ENCODE measurements at regions not wholly inside any gene's neighbourhood (a gene's known extent, or its start where the extent isn't known, plus 50 kb on each side); places are given as distances from the start of the nearest gene placed in this dataset.

DNA sequence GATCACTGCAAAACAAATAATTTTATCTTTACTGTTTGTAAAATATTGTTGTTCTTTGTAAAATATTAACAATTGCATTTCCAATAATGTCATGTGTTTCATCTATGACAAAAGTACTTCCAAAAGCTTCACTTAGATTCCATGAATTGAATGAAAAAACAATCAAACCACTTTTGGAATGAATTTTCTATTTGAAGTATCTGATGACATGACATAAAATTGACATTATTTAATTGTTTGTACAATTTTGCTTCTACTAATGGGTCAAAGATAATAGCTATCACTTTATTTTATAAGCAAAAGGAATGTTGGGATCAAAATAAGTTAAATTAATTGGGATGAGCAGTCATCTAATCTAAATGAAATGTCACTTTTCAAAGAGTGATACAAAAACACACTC lies 684.3 kb downstream of the NR2F1-AS1 start:
- TF ChIP-seq, protein P1, sequence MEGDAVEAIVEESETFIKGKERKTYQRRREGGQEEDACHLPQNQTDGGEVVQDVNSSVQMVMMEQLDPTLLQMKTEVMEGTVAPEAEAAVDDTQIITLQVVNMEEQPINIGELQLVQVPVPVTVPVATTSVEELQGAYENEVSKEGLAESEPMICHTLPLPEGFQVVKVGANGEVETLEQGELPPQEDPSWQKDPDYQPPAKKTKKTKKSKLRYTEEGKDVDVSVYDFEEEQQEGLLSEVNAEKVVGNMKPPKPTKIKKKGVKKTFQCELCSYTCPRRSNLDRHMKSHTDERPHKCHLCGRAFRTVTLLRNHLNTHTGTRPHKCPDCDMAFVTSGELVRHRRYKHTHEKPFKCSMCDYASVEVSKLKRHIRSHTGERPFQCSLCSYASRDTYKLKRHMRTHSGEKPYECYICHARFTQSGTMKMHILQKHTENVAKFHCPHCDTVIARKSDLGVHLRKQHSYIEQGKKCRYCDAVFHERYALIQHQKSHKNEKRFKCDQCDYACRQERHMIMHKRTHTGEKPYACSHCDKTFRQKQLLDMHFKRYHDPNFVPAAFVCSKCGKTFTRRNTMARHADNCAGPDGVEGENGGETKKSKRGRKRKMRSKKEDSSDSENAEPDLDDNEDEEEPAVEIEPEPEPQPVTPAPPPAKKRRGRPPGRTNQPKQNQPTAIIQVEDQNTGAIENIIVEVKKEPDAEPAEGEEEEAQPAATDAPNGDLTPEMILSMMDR (IDR thresholded peaks at IDR 0.05; ENCODE audit: low read depth, low read length), result no peak
- DNase-seq (ENCODE audit: extremely low read depth, low read depth), result no peak

DNA sequence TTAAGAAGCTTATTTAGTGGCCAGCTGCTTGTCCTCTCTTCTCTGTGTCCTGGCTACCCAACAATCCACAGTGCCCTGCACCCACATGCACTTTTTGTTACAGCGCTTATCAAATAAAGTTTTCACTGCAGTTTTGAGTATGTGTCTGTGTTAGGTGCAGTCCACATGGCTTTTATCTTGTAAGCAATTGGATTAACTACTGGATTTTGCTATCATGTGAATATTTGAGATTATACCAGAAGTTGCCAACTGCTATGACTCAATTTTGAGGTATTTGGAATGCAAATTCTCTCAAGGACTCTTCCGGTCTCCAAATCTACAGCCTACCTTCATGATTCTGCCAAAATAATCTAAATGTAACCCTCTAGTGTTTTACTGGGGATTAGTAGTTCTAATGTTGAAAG lies 690.2 kb downstream of the NR2F1-AS1 start:
- no peak for DNase-seq (ENCODE audit: extremely low read depth, low read depth)
- TF ChIP-seq, protein P1 (IDR thresholded peaks at IDR 0.05; ENCODE audit: low read depth, low read length), result no peak

DNA sequence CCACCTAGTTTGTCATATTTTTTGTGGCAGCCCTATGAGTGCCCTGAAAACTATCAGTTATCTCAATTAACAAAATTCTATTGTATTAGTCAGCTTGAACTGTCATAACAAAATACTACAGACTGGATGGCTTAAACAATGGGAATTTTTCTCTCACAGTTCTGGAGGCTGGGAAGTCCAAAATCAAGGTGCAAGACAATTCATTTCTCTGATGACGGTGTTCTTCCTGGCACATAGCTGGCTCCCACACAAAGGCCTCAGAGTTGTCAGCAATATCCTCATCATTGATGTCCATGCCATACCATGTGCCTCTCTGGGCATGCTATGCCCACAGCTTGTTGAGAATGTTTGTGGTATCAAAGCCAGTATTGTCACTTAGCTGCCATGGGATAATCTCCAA lies 691.9 kb downstream of the NR2F1-AS1 start:
- TF ChIP-seq, protein P1 (IDR thresholded peaks at IDR 0.05; ENCODE audit: low read depth, low read length), result no peak
- DNase-seq (ENCODE audit: extremely low read depth, low read depth), result no peak

DNA sequence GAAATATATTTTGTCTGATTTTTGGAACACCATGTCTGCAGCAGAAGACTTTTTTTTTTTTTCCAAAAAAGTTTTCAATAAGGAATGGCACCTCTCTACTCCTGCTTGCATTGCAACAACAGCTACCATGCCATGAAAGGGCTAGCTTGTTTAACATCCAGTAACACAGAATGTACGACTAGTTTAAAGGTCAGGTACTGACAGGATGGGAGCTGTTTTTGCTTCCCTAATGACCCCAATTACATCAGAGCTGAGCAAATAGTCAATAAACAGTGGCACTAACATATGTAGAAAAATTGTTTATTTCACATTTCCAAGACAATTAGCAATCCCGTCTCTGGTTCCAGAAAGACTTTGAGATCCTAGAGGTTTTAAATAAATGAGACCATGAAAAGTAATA lies 693.8 kb downstream of the NR2F1-AS1 start:
- DNase-seq (ENCODE audit: extremely low read depth, low read depth), result no peak
- TF ChIP-seq, protein P1 (IDR thresholded peaks at IDR 0.05; ENCODE audit: low read depth, low read length), result no peak

DNA sequence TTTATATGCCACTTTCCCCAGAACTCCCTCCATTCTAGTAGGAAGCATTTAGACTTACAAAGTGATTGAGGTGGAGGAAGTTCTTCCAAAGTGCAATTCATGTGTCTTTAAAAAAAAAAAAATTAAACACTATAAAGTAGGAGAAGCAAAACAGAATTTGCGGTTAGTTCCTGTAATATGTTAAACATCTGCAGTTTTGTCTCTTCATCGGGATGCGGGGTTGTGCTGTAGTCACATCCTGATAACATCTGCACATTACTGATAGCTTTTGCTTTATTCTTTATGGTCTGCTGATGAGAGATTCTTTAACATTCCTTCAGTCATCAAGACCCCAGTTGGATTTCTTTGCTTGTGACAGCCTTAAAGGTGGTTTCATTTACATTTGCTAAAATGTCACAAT lies 694.3 kb downstream of the NR2F1-AS1 start:
- TF ChIP-seq, protein P1 (IDR thresholded peaks at IDR 0.05; ENCODE audit: low read depth, low read length), result no peak
- DNase-seq (ENCODE audit: extremely low read depth, low read depth), result no peak

DNA sequence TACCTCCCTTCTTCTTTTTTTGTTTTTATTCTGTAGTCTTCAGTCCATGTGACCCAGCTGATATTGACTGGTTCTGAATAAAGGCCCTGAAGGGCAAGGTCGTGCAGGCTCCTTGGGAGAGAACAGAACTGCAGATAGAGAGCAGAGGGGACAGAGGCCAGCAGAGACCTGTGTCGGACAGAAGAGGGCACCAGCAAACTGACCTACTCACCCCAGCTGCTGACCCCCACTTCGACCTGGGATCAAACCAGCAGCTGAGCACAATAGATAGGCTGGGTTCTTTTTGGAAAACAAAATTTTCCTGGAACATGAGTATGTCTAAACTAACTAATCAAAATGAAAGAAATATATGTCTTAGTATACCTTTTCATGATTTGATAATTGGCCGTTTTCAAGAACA lies 695.1 kb downstream of the NR2F1-AS1 start:
- DNase-seq (ENCODE audit: extremely low read depth, low read depth), result no peak
- TF ChIP-seq, protein P1 (IDR thresholded peaks at IDR 0.05; ENCODE audit: low read depth, low read length), result no peak

DNA sequence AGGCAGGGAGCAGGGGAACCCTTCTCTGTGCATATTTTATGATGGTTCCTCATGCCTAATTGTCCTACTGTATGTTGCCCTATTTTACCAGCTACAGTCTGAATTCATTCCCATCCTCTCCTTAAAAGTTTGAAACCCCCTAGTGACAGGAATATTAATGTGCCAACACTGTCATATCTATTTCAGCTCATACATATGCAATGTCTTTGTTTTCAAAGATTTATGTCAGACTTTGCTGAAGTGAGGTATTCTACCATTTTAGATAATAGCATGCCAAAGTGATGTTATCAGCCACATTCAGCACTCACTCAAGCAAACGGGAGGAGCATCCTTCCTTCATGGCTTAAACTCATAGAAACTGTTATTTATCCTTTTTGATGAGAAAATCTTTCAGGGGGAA lies 696.5 kb downstream of the NR2F1-AS1 start:
- TF ChIP-seq, protein P1 (IDR thresholded peaks at IDR 0.05; ENCODE audit: low read depth, low read length), result no peak
- DNase-seq (ENCODE audit: extremely low read depth, low read depth), result no peak
